ENCODE measurements at regions not wholly inside any gene's neighbourhood (a gene's known extent, or its start where the extent isn't known, plus 50 kb on each side); places are given as distances from the start of the nearest gene placed in this dataset.

GRCh38 chr2:176963568-176964287 lies 248.9 kb upstream of the HNRNPA3 start:
- no peak for DNase-seq (ENCODE audit: extremely low spot score)
- ChIA-PET POLR2A (no interaction called here), CTCF (no interaction called here)
- TF ChIP-seq ARNT (IDR thresholded peaks at IDR 0.05) (no peak), L3MBTL2 (conservative IDR thresholded peaks at IDR 0.05) (no peak), TARDBP (IDR thresholded peaks at IDR 0.05) (no peak), CTBP1 (IDR thresholded peaks at IDR 0.05; ENCODE audit: borderline replicate concordance) (no peak), ELF4 (IDR thresholded peaks at IDR 0.05) (no peak), SUZ12 (IDR thresholded peaks at IDR 0.05) (no peak), FOXM1 (IDR thresholded peaks at IDR 0.05; ENCODE audit: borderline replicate concordance) (no peak), SP1 (IDR thresholded peaks at IDR 0.05) (no peak), NFRKB (IDR thresholded peaks at IDR 0.05) (no peak), PKNOX1 (IDR thresholded peaks at IDR 0.05) (no peak), FOXA1 (IDR thresholded peaks at IDR 0.05) (no peak)

DNA sequence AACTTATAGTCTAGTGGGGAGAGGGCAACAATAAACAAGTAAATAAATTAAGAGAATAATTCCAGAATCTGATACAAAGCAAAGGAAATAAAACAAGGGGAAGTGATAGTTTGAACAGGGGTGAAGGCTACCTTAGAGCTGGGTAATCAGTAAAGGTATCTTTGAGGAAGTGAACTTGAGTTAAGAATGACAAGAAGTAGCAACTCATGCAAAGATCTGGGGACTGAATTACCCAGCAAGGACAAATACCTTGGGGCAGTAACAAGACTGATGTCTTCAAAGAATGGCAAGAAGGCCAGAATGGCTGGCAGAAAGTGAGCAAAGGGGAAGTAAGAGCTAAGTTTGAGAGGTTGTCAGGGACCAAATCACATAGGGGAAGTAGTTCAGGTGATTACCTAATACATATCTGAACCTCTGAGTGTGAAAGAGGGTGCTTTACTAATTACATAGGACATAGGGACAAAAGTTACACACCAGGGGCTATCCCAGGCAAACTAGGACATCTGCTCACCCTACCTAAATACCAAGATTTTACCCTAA lies 244.6 kb upstream of the HNRNPA3 start:
- no peak for TF ChIP-seq L3MBTL2 (conservative IDR thresholded peaks at IDR 0.05)
- TF ChIP-seq PKNOX1 (IDR thresholded peaks at IDR 0.05), result no peak
- TF ChIP-seq SUZ12 (IDR thresholded peaks at IDR 0.05), result no peak
- no peak for TF ChIP-seq HDGF (IDR thresholded peaks at IDR 0.05; ENCODE audit: borderline replicate concordance)
- no peak for TF ChIP-seq BHLHE40 (IDR thresholded peaks at IDR 0.05; ENCODE audit: borderline replicate concordance)
- TF ChIP-seq FOXM1 (IDR thresholded peaks at IDR 0.05; ENCODE audit: borderline replicate concordance), result no peak
- DNase-seq (ENCODE audit: extremely low spot score), result no peak
- ChIA-PET POLR2A (no interaction called here), CTCF (no interaction called here)

- POLR2A ChIA-PET, result no interaction called here
These were observed 242.8 kb upstream of the HNRNPA3 start for GRCh38 chr2:176969642-176970359.

GRCh38 chr2:176976736-176977685 lies 235.6 kb upstream of the HNRNPA3 start:
- ChIA-PET POLR2A (no interaction called here), CTCF (interaction anchor here (0.6 to 1.0 kb wide), 2 partner anchors 16 to 45 kb away, joined by 4 to 5 read pairs; no protein-coding TSS in a partner anchor)
- no peak for DNase-seq (ENCODE audit: extremely low spot score)
- TF ChIP-seq HDGF (IDR thresholded peaks at IDR 0.05; ENCODE audit: borderline replicate concordance) (no peak), ARNT (IDR thresholded peaks at IDR 0.05) (no peak), L3MBTL2 (conservative IDR thresholded peaks at IDR 0.05) (no peak), SUZ12 (IDR thresholded peaks at IDR 0.05) (no peak)

More at GRCh38 chr2:176969642-176970359, 242.8 kb upstream of the HNRNPA3 start:
- CTCF ChIA-PET, result no interaction called here
- TF ChIP-seq SUZ12 (IDR thresholded peaks at IDR 0.05) (no peak), FOXK2 (IDR thresholded peaks at IDR 0.05) (no peak), LEF1 (IDR thresholded peaks at IDR 0.05; ENCODE audit: borderline replicate concordance) (no peak), NFRKB (IDR thresholded peaks at IDR 0.05) (no peak), SP1 (IDR thresholded peaks at IDR 0.05) (no peak), ARNT (IDR thresholded peaks at IDR 0.05) (no peak), FOXA1 (IDR thresholded peaks at IDR 0.05) (no peak), CTBP1 (IDR thresholded peaks at IDR 0.05; ENCODE audit: borderline replicate concordance) (no peak), FOXM1 (IDR thresholded peaks at IDR 0.05; ENCODE audit: borderline replicate concordance) (no peak), ELF4 (IDR thresholded peaks at IDR 0.05) (no peak), BHLHE40 (IDR thresholded peaks at IDR 0.05; ENCODE audit: borderline replicate concordance) (no peak), TARDBP (IDR thresholded peaks at IDR 0.05) (no peak)
- no peak for DNase-seq (ENCODE audit: extremely low spot score)

- CTCF ChIA-PET, result interaction anchor here (0.7 to 0.8 kb wide), 2 partner anchors 80 to 165 kb away, joined by 3 to 5 read pairs; no protein-coding TSS in a partner anchor
- POLR2A ChIA-PET, result no interaction called here
- TF ChIP-seq TARDBP (IDR thresholded peaks at IDR 0.05) (no peak), HDGF (IDR thresholded peaks at IDR 0.05; ENCODE audit: borderline replicate concordance) (no peak), PKNOX1 (IDR thresholded peaks at IDR 0.05) (no peak), BHLHE40 (IDR thresholded peaks at IDR 0.05; ENCODE audit: borderline replicate concordance) (no peak), ARNT (IDR thresholded peaks at IDR 0.05) (no peak), LEF1 (IDR thresholded peaks at IDR 0.05; ENCODE audit: borderline replicate concordance) (no peak), FOXM1 (IDR thresholded peaks at IDR 0.05; ENCODE audit: borderline replicate concordance) (no peak), FOXA1 (IDR thresholded peaks at IDR 0.05) (no peak), NFRKB (IDR thresholded peaks at IDR 0.05) (no peak), ELF4 (IDR thresholded peaks at IDR 0.05) (no peak)
- no peak for DNase-seq (ENCODE audit: extremely low spot score)
These were observed 233.7 kb upstream of the HNRNPA3 start for GRCh38 chr2:176978921-176979320.

Measured in HEK293T (cell line).